Vagina (tissue), 2 donors: ENCODE measurements at regions not wholly inside any gene's neighbourhood (a gene's known extent, or its start where the extent isn't known, plus 50 kb on each side); places are given as distances from the start of the nearest gene placed in this dataset.

ENCODE experiments used
- DNase-seq, 2 donors: peaks; one replicate each; pipeline ENCODE4 v3.0.0-alpha.2; 2017; ENCODE audit errors: extremely low spot score in 2 of 2
- H3K27ac ChIP-seq: fragments of 200-600 bp; sonication (generic); one replicate; pipeline ENCODE4 v1.5.1; 2019
- H3K27me3 ChIP-seq: fragments of 200-600 bp; sonication (generic); one replicate; pipeline ENCODE4 v1.5.1; 2019
- H3K36me3 ChIP-seq, 2 donors: fragments of 200-600 bp; sonication (generic); one replicate each; pipeline ENCODE4 v1.5.1; 2017 to 2019
- H3K4me1 ChIP-seq: fragments of 200-600 bp; sonication (generic); one replicate; pipeline ENCODE4 v1.5.1; 2019
- H3K4me3 ChIP-seq, 2 donors: fragments of 200-600 bp; sonication (generic); 1 replicate in 1 of 2; 2 replicates in 1 of 2; pipeline ENCODE4 v1.5.1; 2016 to 2019
- H3K9me3 ChIP-seq: fragments of 200-600 bp; sonication (generic); one replicate; pipeline ENCODE4 v1.5.1; 2019
- CTCF ChIP-seq, 3 experiments: fragments of 450-650 bp in 2 of 3; fragments of 200-600 bp in 1 of 3; sonication (generic) in 1 of 3; IDR thresholded peaks; one replicate each; pipeline ENCODE4 v1.5.1; 2017 to 2019; ENCODE audit warnings: antibody characterized with exemption in 3 of 3, mild to moderate bottlenecking in 2 of 3, moderate library complexity in 2 of 3
- POLR2A ChIP-seq, 2 donors: fragments of 450-650 bp; IDR thresholded peaks; one replicate each; pipeline ENCODE4 v1.6.1; 2017; ENCODE audit warnings: antibody characterized with exemption in 2 of 2, mild to moderate bottlenecking in 2 of 2, moderate library complexity in 2 of 2
- POLR2AphosphoS5 ChIP-seq, 2 donors: sonication (generic); formaldehyde crosslinking; IDR thresholded peaks; one replicate each; pipeline ENCODE4 v1.9.0; 2017; ENCODE audit warnings: antibody characterized with exemption in 2 of 2, mild to moderate bottlenecking in 2 of 2, low read depth in 1 of 2; ENCODE audit not compliant: insufficient read depth in 1 of 2
- intact Hi-C: fragments of 100-400 bp; cut with DNase I; formaldehyde crosslinking; loops from one replicate; pipeline ENCODE4 v1.15.1; 2023

- H3K27ac ChIP-seq = no peak overlapping the region
- no peak for TF ChIP-seq POLR2A (IDR thresholded peaks at IDR 0.05)
- TF ChIP-seq POLR2AphosphoS5 (IDR thresholded peaks at IDR 0.05; ENCODE audit: insufficient read depth in 1 of 2, low read depth in 1 of 2) = no peak
- no peak for TF ChIP-seq CTCF (IDR thresholded peaks at IDR 0.05)
- no peak overlapping the region for H3K4me3 ChIP-seq
- H3K9me3 ChIP-seq = no peaks in the 10 kb centered on the region
- intact Hi-C loops = no loop called here
- DNase-seq = no peak
- no peaks in the 10 kb centered on the region for H3K36me3 ChIP-seq
- no peaks in the 10 kb centered on the region for H3K4me1 ChIP-seq
- no peaks in the 10 kb centered on the region for H3K27me3 ChIP-seq
Measured at GRCh38 chr11:109150581-109150980, 271.4 kb upstream of the C11orf87 start.

- Histone ChIP-seq H3K4me1 (no peaks in the 10 kb centered on the region), H3K27me3 (no peaks in the 10 kb centered on the region), H3K36me3 (no peaks in the 10 kb centered on the region), H3K4me3 (no peak overlapping the region), H3K27ac (no peak overlapping the region), H3K9me3 (no peaks in the 10 kb centered on the region)
- intact Hi-C loops = no loop called here
- TF ChIP-seq POLR2A (IDR thresholded peaks at IDR 0.05) (no peak), CTCF (IDR thresholded peaks at IDR 0.05) (no peak), POLR2AphosphoS5 (IDR thresholded peaks at IDR 0.05; ENCODE audit: insufficient read depth in 1 of 2, low read depth in 1 of 2) (no peak)
- DNase-seq = no peak
Measured at GRCh38 chr11:109153836-109154235, 268.2 kb upstream of the C11orf87 start.

GRCh38 chr11:109155291-109155690, 266.7 kb upstream of the C11orf87 start:
- no peak for DNase-seq
- Histone ChIP-seq H3K9me3 (no peaks in the 10 kb centered on the region), H3K4me1 (no peaks in the 10 kb centered on the region), H3K36me3 (no peaks in the 10 kb centered on the region), H3K27ac (no peak overlapping the region), H3K27me3 (no peaks in the 10 kb centered on the region), H3K4me3 (no peak overlapping the region)
- TF ChIP-seq POLR2AphosphoS5 (IDR thresholded peaks at IDR 0.05; ENCODE audit: insufficient read depth in 1 of 2, low read depth in 1 of 2) (no peak), CTCF (IDR thresholded peaks at IDR 0.05) (no peak), POLR2A (IDR thresholded peaks at IDR 0.05) (no peak)
- intact Hi-C loops = no loop called here

GRCh38 chr11:109165035-109165434, 257.0 kb upstream of the C11orf87 start:
- H3K4me1 ChIP-seq = no peaks in the 10 kb centered on the region
- intact Hi-C loops = no loop called here

GRCh38 chr11:109166441-109166840, 255.5 kb upstream of the C11orf87 start:
- intact Hi-C loops = no loop called here
- H3K4me1 ChIP-seq = no peaks in the 10 kb centered on the region

More at GRCh38 chr11:109165035-109165434, 257.0 kb upstream of the C11orf87 start:
- no peak for DNase-seq
- Histone ChIP-seq H3K4me3 (no peak overlapping the region), H3K27me3 (no peaks in the 10 kb centered on the region), H3K9me3 (no peaks in the 10 kb centered on the region), H3K27ac (no peak overlapping the region), H3K36me3 (no peaks in the 10 kb centered on the region)
- no peak for TF ChIP-seq CTCF (IDR thresholded peaks at IDR 0.05)
- TF ChIP-seq POLR2AphosphoS5 (IDR thresholded peaks at IDR 0.05; ENCODE audit: insufficient read depth in 1 of 2, low read depth in 1 of 2) = no peak
- no peak for TF ChIP-seq POLR2A (IDR thresholded peaks at IDR 0.05)

More at GRCh38 chr11:109166441-109166840, 255.5 kb upstream of the C11orf87 start:
- TF ChIP-seq POLR2AphosphoS5 (IDR thresholded peaks at IDR 0.05; ENCODE audit: insufficient read depth in 1 of 2, low read depth in 1 of 2) = no peak
- no peak for TF ChIP-seq POLR2A (IDR thresholded peaks at IDR 0.05)
- TF ChIP-seq CTCF (IDR thresholded peaks at IDR 0.05) = no peak
- H3K27ac ChIP-seq = no peak overlapping the region
- H3K9me3 ChIP-seq = no peaks in the 10 kb centered on the region
- DNase-seq = no peak
- no peaks in the 10 kb centered on the region for H3K36me3 ChIP-seq
- no peak overlapping the region for H3K4me3 ChIP-seq
- H3K27me3 ChIP-seq = no peaks in the 10 kb centered on the region
